ENCODE measurements at regions not wholly inside any gene's neighbourhood (a gene's known extent, or its start where the extent isn't known, plus 50 kb on each side); places are given as distances from the start of the nearest gene placed in this dataset.
"Not testable (repeated sequence)": the region's sequence is repeated elsewhere in the genome, so short reads cannot be mapped to it uniquely, and the experiment has no call there.

DNA sequence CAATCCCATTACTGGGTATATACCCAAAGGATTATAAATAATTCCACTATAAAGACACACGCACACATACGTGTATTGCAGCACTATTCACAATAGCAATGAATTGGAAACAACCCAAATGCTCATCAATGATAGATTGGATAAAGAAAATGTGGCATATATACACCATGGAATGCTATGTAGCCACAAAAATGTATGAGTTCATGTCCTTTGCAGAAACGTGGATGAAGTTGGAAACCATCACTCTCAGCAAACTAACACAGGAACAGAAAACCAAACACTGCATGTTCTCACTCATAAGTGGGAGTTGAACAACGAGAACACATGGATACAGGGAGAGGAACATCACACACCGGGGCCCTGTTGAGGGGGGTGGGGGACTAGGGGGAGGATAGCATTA, 619.0 kb downstream of the LIG4 start:
- DNase-seq (ENCODE audit: insufficient read length, low spot score), result not testable (repeated sequence)

DNA sequence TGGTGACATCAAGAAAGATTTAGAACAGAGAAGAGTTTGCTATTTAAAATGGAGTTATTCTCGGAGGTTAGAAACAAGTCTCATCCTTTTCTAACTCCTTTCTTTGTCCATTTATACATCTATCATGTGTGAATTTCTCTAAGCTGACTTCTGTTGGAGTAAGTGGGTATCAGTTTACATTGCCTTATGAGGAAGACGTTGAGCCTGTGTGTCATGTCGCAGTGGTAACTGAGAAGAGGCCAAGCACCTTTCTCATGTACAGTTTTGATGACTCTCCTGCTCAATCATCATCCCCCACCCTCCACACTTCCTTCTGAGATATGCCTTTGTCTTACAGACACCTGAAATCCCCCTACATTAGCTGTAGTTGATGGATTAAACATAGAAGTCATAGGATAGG, 624.8 kb downstream of the LIG4 start:
- FAIRE-seq, result no peak
- DNase-seq (ENCODE audit: insufficient read length, low spot score), result no peak

More for the DNA sequence above, 619.0 kb downstream of the LIG4 start:
- FAIRE-seq, result not testable (repeated sequence)

DNA sequence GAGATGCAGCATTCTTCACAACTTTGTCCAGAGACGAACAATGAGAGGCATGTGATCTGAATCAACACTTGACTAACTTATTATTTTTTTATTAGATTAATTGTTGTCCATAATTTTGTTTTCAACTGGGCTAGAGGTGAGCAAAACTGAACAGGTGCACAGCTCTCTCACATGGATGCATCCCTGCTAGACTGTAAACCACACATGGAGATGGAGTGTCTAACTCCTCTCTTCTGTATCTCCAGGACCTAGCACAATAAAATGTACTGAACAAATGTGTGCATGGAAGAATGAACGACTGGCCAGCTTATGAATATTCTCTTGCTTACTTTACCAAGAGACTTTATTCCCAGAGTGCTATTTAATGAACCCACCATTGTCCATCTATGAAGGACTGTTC, 627.7 kb downstream of the LIG4 start:
- DNase-seq (ENCODE audit: insufficient read length, low spot score) (no peak), FAIRE-seq (no peak)

DNA sequence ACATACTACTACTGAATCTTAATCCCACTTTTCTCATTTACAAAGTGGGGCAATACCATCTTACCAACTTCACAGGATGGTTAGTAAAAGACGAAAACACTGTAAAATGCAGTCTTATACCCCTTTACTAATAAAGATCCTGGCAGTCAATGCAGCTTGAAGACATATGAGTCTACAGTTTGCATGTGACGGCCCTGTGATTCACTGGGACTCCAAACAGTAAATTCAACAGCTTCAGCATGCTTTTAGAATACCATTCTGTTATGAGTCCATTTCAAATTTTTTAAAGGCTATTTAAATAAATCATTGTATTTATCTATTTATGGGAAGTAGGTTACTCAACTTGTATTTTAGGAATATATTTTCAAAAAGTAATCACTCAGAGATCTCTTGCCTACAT, 629.1 kb downstream of the LIG4 start:
- DNase-seq (ENCODE audit: insufficient read length, low spot score) (no peak), FAIRE-seq (no peak)

DNA sequence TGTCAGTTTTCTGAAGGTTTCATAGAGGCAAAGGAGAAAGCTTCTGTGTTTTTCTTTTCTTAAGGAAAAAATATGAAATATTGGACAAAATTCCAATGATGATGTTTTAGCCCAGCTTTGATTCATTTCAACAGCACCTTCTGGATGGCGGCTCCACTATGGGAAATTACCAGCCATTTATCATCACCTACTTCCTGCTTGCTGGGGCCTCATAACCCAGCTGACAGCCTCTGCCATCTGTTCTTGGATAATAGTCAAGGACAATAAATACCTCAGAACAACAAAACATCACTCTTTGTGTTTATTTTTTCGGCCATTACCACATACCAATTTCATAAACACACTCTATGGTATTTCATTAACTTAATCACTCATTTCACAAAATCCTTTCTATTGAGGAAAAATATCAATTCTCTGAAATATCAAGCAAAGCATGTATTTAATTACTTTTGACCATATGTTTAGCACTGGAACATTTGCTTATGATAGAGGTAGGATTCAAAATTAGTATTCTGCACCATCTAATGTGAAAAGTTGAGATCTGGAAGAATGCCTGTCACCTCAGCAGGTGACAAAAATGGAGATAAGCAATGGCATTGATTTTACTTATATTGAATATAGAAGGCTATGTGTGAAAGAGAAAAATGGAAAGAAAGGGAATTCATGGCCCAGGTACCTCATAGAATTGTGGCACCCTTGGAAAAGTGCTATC, 629.7 kb downstream of the LIG4 start:
- no peak for DNase-seq (ENCODE audit: insufficient read length, low spot score)
- no peak for FAIRE-seq

DNA sequence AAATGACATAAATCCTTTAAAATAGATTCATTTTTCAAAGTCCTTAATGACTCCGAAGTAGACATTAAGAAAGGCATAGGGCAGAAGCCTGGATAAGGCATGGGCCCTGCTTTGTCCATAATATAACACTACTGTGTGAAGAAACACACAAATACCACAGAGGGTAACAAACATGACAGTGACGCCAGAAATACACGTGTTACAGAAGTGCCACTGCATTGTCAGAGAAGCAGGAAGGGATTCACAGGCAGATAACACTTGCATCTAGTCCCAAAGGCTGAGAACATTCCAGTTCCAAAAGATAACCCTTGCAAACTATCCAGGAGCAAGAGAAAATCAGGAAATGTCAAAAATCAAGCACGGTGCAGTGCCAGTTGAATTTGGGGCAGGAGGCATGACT, 633.2 kb downstream of the LIG4 start:
- no peak for DNase-seq (ENCODE audit: insufficient read length, low spot score)
- no peak for FAIRE-seq

DNA sequence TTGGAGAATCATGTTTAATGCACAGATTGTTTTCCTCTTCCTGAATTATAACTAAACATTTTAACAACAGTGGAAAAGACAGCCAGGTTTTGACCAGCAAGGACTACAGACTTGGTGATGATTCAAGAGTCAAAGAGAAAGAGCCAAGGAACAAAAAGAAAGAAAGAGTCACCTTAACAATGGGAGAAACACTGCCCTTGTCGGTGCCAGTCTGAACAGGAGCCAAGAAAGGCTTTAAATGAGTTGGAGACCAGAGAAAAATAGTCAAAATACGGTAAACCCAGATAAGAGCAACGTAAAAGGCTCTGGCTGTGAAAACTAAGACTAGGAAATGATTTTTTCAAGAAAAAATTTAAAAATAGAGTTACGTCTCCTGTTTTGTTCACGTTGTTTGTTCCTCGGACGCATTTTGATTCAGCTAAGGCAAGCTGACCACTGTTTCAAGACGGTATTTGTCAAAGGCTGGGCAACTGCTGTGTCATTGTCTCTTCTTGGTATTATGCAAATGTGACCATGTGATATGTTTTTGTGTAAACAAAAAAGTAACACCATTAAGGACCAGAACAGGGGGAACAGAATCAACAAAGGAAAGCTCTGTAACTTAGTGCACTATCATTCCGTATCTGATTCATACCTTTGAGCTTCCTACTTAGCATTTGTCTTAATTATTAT, 634.5 kb downstream of the LIG4 start:
- DNase-seq (ENCODE audit: insufficient read length, low spot score) (no peak), FAIRE-seq (no peak)

DNA sequence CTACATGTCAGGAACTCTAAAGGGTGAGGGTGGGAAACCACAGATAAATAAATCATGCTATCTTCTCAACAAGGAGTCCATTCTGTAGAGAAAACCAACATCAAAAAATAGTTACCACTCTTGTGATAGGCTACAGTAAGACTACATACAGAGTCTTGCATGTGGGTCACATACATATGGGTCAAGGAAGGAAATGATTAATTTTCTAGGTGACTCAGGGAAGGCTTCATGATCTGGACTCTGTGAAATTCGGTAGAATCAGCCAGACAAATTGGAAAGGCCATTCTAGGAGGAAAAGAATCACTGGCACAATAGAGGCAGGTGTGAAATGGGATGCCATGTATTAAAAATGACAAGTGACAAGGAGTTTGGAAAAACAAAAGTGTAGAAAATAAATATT, 638.9 kb downstream of the LIG4 start:
- FAIRE-seq (no peak), DNase-seq (ENCODE audit: insufficient read length, low spot score) (no peak)

DNA sequence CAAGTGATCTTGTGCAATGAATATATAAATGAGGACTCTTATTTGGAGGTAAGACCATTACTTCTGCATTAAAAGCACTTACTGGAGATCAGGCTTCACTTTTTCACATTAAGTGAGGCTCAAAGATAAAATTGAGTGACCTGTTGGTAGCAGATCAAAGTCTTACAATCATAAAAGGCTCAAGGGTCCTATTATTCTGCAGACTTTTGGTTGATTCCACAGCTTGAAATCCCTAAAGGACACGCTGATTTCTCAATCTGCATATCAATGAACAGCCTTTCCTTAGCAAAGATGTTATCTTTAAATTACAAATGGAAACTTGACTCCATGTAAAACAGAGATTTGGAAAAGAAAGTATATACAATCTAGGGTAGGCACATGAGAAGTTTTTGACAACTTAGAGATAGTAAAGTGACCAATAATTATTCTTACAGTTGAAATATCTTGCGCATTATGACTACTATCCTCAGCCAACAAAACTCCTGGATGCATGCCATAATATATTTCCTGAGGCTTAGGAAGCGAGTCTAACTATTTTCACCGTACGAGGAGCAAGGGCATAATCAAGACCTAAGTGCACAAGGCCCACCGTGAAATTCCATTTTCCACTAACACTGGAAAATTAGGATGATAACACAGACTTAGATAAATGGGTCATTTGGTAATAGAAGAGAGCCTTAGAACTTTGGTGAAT, 640.7 kb downstream of the LIG4 start:
- FAIRE-seq (no peak), DNase-seq (ENCODE audit: insufficient read length, low spot score) (no peak)

DNA sequence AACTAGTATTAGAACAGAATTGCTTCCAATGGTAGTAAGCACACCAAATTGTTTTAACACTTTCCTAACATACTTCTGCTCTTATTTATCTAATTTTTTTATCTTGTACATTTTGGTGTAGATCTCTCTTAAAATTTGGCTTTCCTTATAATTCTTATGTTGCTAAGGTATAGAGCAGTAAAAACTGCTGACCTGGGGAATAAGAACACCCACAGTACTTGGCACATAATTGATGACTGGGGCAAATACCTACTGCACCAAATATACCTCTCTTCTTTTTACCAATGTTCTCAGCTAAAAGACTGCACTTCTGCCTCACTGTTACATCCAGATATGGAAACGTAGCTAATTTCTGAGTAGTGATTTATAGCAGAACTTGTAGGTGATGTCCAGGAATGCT, 642.2 kb downstream of the LIG4 start:
- no peak for DNase-seq (ENCODE audit: insufficient read length, low spot score)
- no peak for FAIRE-seq

DNA sequence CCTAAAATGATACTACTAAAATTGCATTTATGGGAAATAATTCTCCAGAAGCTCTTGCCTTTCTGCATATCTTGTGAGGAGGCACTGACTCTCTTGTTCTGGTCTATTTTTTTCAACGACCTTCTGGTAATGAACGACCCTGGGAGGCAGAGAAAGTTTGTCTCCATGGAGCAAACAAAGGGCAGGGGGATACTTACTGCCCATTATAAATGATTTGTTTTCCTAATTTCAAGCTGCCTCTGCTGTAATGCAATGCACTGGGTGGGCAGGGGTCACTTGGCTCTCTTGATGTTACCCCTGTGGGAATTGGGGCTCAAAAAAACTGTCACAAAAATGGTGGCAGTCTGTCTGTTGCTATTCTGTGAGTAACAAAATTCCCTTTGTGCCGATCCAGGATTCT, 643.2 kb downstream of the LIG4 start:
- DNase-seq (ENCODE audit: insufficient read length, low spot score), result no peak
- no peak for FAIRE-seq

DNA sequence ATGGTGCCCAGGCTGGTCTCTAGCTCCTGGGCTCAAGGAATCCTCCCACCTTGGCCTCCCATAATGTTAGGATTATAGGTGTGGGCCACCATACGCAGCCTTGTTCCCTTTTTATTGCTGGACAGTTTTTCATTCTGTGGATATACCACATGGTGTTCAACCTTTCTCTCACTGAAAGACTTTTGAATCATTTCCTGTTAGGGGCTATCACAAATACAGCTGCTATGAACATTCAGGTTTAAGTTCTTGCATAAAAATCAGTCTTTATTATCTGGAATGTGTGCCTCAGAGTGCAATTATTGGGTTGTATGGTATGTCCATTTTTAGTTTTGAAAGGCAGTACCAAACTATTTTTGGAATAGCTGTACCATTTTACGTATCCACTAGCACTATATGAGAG, 647.2 kb downstream of the LIG4 start:
- no peak for FAIRE-seq

DNA sequence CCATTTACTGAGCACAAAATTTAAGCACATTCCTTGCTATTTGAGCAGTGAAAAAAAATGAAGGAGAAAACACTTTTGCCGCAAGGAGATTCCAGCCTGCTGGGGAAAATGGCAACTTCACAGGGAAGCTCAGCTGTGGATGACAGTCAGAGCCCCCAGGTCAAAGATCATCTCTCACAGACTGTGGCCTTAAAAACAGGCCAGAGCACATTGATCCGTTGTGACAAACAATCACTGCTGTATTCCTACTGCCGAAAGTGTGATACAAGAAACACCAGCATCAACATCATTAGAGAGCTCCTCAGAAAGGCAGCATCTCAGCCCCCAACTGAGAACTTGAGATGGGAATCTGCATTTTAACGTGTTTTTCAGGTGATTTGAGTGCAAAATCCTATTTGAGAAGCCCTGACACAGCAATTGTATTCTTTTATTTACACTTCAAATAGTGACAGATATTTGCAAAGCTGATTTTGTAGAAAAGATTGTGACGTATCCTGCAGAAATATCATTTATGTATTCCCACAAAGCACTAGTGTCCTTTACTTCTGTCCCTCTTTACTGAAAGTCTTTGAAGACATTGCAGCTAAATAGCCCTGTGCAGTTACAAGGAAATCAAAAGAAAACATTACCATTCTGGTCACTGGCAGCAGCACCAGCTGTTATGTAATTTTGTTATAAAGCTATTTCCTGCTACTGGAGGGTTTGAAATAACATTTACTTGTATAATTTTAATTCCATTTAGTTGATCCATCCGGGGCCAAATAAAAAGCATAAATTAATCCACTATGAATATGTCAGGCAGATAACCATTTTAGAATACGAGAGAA, 652.0 kb downstream of the LIG4 start:
- FAIRE-seq, result no peak
- DNase-seq (ENCODE audit: insufficient read length, low spot score), result no peak

More for the DNA sequence above, 647.2 kb downstream of the LIG4 start:
- no peak for DNase-seq (ENCODE audit: insufficient read length, low spot score)

DNA sequence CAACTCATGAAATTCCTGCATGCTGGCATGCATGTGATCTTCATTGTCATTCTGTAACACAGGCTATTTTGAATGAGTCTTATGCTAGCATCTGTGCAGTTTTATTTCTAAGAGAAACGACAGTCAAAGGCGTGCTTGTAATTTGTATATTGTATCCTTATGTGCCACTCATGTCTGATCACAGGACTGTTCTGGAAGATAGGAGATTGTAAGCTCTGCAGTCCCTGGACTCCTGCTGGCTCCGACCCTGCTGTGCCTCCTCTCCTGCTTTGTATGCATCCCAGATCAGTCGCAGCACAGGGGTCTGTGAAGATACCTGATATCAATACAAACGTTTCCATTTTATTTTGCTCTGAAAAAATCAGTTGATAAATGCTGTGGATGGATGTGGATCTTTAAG, 653.1 kb downstream of the LIG4 start:
- no peak for DNase-seq (ENCODE audit: insufficient read length, low spot score)
- FAIRE-seq, result no peak

DNA sequence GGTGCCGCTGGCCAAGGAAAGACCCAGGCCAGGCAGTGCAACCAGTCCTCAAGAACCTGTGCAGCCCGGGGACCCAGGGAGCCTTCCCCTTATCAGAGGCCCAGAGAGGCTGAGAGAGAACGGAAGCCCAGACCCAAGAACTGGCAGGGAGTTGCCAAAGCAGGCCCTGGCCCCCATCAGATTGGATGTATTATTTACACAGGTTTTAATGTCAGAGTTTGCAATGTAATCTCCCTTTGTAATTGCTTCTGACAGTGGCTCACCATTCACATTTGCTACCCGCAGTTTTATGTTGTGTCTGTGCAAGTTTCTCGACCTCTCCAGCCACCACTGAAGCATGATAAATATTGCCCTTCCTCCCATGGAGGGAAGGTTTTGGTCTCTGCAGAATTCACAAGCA, 660.9 kb downstream of the LIG4 start:
- DNase-seq (ENCODE audit: insufficient read length, low spot score) (no peak), FAIRE-seq (no peak)

DNA sequence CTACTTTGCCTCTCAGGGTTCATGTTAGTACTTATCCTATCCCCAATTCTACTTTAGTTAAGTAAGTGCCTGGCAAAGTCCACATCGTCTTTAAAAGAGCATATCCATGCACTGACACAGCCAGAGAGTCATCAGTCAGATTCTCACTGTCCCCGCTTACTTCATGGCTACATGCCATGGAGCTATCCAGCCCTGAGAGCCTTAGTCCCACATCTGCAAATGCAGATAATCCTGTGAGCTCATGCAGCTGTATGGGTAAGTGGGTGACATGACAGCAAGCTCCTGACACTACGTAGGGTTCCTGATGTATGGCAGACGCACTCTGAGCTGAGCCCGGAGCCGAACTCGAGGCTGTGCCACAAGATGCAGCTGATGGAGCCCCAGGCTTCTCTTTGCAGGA, 661.5 kb downstream of the LIG4 start:
- no peak for DNase-seq (ENCODE audit: insufficient read length, low spot score)
- FAIRE-seq, result no peak

DNA sequence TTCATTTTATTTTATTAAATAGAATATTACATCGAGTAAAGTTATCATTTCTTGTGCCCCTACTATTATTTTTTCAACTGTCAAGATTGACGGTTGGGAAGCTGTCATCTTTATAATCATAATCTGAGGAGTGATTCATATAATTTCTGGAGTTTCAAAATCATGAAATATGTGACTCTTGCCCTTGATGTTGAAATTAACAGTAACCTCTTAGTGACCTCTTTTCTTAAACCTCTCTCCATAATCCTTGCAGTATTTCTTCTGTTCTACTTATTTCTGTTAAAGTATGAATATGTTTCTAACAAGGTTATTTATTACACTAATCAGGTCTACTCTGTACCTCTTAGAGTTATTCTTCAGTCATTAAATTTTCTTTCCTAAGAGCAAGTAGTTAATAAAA, 663.8 kb downstream of the LIG4 start:
- DNase-seq (ENCODE audit: insufficient read length, low spot score) (no peak), FAIRE-seq (no peak)

DNA sequence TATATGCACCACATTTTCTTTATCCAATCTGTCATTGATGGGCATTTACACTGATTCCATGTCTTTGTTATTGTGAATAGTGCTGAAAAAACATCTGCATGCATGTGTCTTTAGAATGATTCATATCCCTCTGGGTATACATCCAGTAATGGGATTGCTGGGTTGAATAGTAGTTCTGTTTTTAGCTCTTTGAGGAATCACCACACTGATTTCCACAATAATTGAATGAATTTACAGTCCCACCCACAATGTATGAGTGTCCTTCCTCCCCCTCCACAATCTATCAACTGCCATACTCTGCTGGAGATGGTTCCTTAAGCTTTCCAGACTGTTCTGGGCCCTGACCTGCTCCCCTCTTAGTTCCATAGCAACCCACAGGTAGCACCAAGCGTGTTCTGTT, 667.0 kb downstream of the LIG4 start:
- no peak for FAIRE-seq
- no peak for DNase-seq (ENCODE audit: insufficient read length, low spot score)

DNA sequence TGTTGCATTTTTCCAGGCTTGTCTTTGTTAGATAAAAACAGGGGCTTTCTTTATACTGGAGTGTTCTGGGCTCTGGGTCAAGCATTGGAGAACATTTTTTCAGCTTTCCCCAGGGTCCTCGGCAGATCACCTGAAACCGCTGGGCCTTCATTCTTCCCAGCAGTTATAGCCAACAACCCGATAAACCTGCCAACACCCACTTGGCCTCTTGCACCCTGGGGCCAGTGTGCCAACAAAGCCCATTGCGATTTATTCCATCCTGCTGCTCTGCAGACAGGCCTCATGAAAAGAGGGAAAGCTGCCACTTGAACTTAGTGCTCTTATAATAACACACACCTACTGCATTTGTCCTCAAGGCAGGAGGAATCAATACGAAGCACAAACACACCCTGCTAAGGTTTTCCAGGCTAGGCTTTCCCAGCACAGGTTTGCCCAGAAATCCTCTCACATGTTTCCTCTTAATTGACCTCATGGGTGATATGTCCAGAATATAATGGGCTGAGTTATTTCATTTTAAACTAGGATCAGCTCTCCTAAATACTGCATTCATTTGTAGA, 669.3 kb downstream of the LIG4 start:
- DNase-seq (ENCODE audit: insufficient read length, low spot score) (no peak), FAIRE-seq (no peak)

DNA sequence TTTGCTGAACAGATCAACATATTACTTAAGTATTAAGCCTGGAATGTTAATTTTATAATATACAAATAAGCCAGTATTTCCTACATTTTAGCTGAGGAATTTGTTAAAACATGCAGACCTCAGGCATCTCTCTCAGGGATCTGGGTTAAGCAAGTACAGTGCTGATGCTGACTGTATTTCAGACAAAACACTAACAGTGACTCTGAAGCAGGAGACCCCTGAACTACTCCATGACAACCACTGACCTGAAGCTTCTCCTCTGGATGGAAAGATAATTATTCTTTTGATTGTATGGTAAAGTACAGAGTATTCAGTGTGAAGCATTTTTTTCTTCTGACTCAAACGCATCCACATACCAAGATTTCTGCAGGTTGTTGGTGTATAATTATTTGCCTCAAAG, 680.8 kb downstream of the LIG4 start:
- DNase-seq (ENCODE audit: insufficient read length, low spot score) (no peak), FAIRE-seq (no peak)

DNA sequence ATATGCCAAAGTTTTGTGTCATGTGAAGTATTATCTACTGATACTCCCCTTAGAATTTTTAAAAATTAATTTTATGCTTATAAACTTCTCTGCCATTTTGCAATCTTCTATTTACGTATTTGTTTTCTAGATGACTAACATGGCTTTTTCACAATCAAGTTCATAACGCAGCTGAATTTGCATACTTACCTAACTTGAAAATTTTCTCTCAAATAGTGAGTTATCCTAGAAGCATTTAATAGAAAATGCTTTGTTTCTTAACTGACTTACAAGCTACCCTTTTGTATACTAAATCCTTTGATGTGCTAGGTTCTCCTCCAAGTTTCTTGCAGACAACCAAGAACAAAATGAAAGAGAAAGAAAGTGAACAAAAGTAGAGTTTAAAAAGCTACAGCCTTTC, 683.5 kb downstream of the LIG4 start:
- no peak for DNase-seq (ENCODE audit: insufficient read length, low spot score)
- no peak for FAIRE-seq
